ENCODE measurements at regions not wholly inside any gene's neighbourhood (a gene's known extent, or its start where the extent isn't known, plus 50 kb on each side); places are given as distances from the start of the nearest gene placed in this dataset.

DNA sequence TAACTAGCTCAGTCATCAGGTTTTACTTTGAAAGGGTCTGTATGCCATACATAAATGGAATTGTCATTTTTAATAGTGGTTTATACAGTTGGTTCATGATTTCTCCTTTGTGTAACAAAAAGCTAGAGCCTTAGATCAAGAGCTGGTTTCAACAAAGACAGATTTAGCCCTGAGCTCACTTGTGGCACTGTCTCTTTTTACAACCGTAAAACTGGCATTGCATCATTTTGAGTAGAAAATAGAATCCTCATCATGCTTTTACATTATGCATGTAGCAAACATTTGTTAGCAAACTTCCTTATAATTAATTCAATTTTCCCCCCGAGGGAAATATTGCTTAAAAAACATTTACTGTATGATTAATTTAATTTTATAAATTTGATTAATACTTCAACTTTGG lies 1871.5 kb downstream of the ARAP2 start:
- no peaks in the 10 kb centered on the region for H3K27me3 ChIP-seq
- no peaks in the 10 kb centered on the region for H3K36me3 ChIP-seq
- H3K4me3 ChIP-seq, result no peak overlapping the region
- no peak for DNase-seq (ENCODE audit: low read depth in 1 of 2, low spot score in 1 of 2)
- peaks cover 6% of the 10 kb centered on the region for H3K4me1 ChIP-seq (ENCODE audit: low read depth)
- no peak overlapping the region for H3K27ac ChIP-seq
- H3K9me3 ChIP-seq (ENCODE audit: low read depth), result no peaks in the 10 kb centered on the region
- TF ChIP-seq, protein P1, sequence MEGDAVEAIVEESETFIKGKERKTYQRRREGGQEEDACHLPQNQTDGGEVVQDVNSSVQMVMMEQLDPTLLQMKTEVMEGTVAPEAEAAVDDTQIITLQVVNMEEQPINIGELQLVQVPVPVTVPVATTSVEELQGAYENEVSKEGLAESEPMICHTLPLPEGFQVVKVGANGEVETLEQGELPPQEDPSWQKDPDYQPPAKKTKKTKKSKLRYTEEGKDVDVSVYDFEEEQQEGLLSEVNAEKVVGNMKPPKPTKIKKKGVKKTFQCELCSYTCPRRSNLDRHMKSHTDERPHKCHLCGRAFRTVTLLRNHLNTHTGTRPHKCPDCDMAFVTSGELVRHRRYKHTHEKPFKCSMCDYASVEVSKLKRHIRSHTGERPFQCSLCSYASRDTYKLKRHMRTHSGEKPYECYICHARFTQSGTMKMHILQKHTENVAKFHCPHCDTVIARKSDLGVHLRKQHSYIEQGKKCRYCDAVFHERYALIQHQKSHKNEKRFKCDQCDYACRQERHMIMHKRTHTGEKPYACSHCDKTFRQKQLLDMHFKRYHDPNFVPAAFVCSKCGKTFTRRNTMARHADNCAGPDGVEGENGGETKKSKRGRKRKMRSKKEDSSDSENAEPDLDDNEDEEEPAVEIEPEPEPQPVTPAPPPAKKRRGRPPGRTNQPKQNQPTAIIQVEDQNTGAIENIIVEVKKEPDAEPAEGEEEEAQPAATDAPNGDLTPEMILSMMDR (IDR thresholded peaks at IDR 0.05; ENCODE audit: low read depth, low read length), result no peak

DNA sequence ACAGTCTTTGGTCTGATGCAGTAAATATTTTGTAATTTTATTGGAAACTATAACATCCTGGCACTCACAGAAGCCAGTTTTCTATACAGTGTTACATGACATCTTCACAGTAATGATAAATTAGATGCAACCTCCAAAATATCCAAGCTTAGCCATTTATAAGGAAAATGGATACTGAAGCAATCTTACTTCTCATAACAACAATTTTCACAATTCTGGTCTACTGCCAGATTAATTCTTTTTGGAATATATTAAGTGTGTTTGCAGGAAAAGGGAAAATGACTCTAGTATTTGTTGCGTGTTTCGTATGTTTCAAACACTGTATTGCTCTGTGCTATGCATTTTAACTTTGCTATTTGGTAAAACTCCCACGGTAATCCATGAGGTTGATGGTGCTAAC lies 1870.9 kb downstream of the ARAP2 start:
- Histone ChIP-seq H3K4me1 (ENCODE audit: low read depth) (peaks cover 6% of the 10 kb centered on the region), H3K4me3 (no peak overlapping the region), H3K9me3 (ENCODE audit: low read depth) (no peaks in the 10 kb centered on the region), H3K27me3 (no peaks in the 10 kb centered on the region), H3K27ac (no peak overlapping the region), H3K36me3 (no peaks in the 10 kb centered on the region)
- TF ChIP-seq, protein P1 (IDR thresholded peaks at IDR 0.05; ENCODE audit: low read depth, low read length), result no peak
- no peak for DNase-seq (ENCODE audit: low read depth in 1 of 2, low spot score in 1 of 2)

DNA sequence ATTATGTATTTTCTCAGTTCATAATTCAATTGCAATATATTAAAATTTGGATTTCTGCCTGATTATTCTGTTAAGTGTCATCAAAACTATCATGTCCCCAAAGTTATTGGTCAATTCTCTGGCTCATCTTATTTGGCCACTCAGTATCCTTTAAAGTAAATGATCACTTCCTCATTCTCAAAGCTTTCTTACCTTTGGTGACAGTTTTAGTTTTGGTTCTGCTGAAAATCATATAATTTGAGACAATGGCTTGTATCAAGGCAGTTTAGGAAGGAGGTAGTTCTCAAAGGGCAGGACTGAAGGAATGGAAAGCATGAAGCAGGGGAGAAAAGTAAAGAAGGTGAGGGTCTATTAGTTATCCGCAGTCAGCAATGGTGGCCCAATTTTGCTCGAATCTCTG lies 1832.1 kb downstream of the ARAP2 start:
- Histone ChIP-seq H3K4me3 (no peak overlapping the region), H3K27ac (no peak overlapping the region), H3K27me3 (no peaks in the 10 kb centered on the region), H3K4me1 (ENCODE audit: low read depth) (no peaks in the 10 kb centered on the region), H3K36me3 (no peaks in the 10 kb centered on the region), H3K9me3 (ENCODE audit: low read depth) (no peaks in the 10 kb centered on the region)
- TF ChIP-seq, protein P1 (IDR thresholded peaks at IDR 0.05; ENCODE audit: low read depth, low read length), result no peak
- DNase-seq (ENCODE audit: low read depth in 1 of 2, low spot score in 1 of 2), result no peak

DNA sequence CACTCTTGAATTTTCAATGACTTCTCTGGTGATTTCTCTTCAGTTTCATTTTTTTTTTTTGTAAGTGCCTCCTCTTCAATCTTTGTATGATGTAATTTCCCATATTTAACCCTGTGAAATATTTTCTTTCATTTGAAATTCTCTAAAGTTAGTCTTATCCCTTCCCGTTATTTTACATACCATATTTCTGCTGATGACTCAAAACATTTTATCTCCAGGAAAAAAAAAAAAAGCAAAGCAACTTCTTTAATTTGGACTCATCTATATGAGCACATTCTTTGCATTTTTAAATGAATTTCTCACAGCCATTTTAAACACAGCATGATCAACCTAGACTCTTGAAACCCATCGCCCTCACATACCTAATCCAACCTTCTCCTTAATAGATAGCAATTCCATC lies 1831.4 kb downstream of the ARAP2 start:
- Histone ChIP-seq H3K4me1 (ENCODE audit: low read depth) (no peaks in the 10 kb centered on the region), H3K27ac (no peak overlapping the region), H3K9me3 (ENCODE audit: low read depth) (no peaks in the 10 kb centered on the region), H3K27me3 (no peaks in the 10 kb centered on the region), H3K4me3 (no peak overlapping the region), H3K36me3 (no peaks in the 10 kb centered on the region)
- TF ChIP-seq, protein P1 (IDR thresholded peaks at IDR 0.05; ENCODE audit: low read depth, low read length), result no peak
- peak in 1 of 2 donors; percentile 5 for DNase-seq (ENCODE audit: low read depth in 1 of 2, low spot score in 1 of 2)

DNA sequence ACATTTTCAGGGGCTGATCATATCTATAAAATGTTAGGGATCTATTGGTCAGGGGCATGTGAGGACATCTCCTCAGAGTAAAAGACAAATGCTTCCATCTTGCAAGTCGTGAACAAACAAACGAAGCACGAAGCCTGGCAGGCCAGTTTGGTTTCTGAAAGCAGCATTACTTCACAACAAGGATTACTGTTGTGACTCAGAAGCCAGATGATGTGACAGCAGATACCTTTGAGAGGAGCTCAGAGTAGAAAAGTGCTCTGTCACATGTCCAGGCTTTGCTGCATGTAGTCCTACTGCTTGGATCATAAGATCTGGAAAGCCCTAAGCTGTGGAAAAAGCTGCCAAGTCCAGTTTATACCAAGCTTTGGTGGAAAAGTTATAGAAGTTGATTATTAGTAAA lies 1827.2 kb downstream of the ARAP2 start:
- no peak overlapping the region for H3K27ac ChIP-seq

More for the DNA sequence above, 1827.2 kb downstream of the ARAP2 start:
- Histone ChIP-seq H3K27me3 (no peaks in the 10 kb centered on the region), H3K9me3 (ENCODE audit: low read depth) (no peaks in the 10 kb centered on the region), H3K4me3 (no peak overlapping the region), H3K36me3 (no peaks in the 10 kb centered on the region), H3K4me1 (ENCODE audit: low read depth) (no peaks in the 10 kb centered on the region)
- no peak for DNase-seq (ENCODE audit: low read depth in 1 of 2, low spot score in 1 of 2)
- TF ChIP-seq, protein P1 (IDR thresholded peaks at IDR 0.05; ENCODE audit: low read depth, low read length), result no peak
